Endothelial cell (in vitro differentiated cells): ENCODE measurements at regions not wholly inside any gene's neighbourhood (a gene's known extent, or its start where the extent isn't known, plus 50 kb on each side); places are given as distances from the start of the nearest gene placed in this dataset.

ENCODE experiments used
- DNase-seq: peaks from one replicate; pipeline ENCODE4 v3.0.0; 2021; ENCODE audit warnings: low spot score
- H3K27ac Mint-ChIP-seq: one replicate; pipeline ENCODE4 v1.8.0; 2021; ENCODE audit warnings: mixed read lengths, inconsistent platforms; ENCODE audit not compliant: unreplicated experiment
- H3K27me3 Mint-ChIP-seq: one replicate; pipeline ENCODE4 v1.8.0; 2021; ENCODE audit warnings: mild to moderate bottlenecking, moderate library complexity, mixed read lengths, inconsistent platforms; ENCODE audit not compliant: unreplicated experiment
- H3K36me3 Mint-ChIP-seq: one replicate; pipeline ENCODE4 v1.8.0; 2021; ENCODE audit warnings: mild to moderate bottlenecking, low read depth, mixed read lengths, inconsistent platforms; ENCODE audit not compliant: unreplicated experiment
- H3K4me1 Mint-ChIP-seq: one replicate; pipeline ENCODE4 v1.8.0; 2021; ENCODE audit warnings: mild to moderate bottlenecking, mixed read lengths, inconsistent platforms; ENCODE audit not compliant: unreplicated experiment
- H3K4me3 Mint-ChIP-seq: one replicate; pipeline ENCODE4 v1.8.0; 2021; ENCODE audit warnings: mild to moderate bottlenecking, mixed read lengths, inconsistent platforms; ENCODE audit not compliant: unreplicated experiment
- H3K9me3 Mint-ChIP-seq: one replicate; pipeline ENCODE4 v1.8.0; 2021; ENCODE audit warnings: mixed read lengths, inconsistent platforms; ENCODE audit not compliant: unreplicated experiment
- TF ChIP-seq, protein P1 (sequence below): fragments of 200-600 bp; sonication (generic); IDR thresholded peaks from one replicate; pipeline ENCODE4 v1.5.0; 2021; ENCODE audit warnings: antibody characterized with exemption; ENCODE audit not compliant: unreplicated experiment

GRCh38 chr9:20188616-20189369 lies 400.0 kb upstream of the SLC24A2 start:
- H3K9me3 Mint-ChIP-seq, result no peaks in the 10 kb centered on the region
- no peaks in the 10 kb centered on the region for H3K4me1 Mint-ChIP-seq
- peaks cover 2% of the 10 kb centered on the region for H3K27me3 Mint-ChIP-seq
- TF ChIP-seq, protein P1, sequence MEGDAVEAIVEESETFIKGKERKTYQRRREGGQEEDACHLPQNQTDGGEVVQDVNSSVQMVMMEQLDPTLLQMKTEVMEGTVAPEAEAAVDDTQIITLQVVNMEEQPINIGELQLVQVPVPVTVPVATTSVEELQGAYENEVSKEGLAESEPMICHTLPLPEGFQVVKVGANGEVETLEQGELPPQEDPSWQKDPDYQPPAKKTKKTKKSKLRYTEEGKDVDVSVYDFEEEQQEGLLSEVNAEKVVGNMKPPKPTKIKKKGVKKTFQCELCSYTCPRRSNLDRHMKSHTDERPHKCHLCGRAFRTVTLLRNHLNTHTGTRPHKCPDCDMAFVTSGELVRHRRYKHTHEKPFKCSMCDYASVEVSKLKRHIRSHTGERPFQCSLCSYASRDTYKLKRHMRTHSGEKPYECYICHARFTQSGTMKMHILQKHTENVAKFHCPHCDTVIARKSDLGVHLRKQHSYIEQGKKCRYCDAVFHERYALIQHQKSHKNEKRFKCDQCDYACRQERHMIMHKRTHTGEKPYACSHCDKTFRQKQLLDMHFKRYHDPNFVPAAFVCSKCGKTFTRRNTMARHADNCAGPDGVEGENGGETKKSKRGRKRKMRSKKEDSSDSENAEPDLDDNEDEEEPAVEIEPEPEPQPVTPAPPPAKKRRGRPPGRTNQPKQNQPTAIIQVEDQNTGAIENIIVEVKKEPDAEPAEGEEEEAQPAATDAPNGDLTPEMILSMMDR, result no peak
- H3K27ac Mint-ChIP-seq, result no peak overlapping the region
- H3K4me3 Mint-ChIP-seq, result no peak overlapping the region
- DNase-seq, result no peak
- no peaks in the 10 kb centered on the region for H3K36me3 Mint-ChIP-seq

DNA sequence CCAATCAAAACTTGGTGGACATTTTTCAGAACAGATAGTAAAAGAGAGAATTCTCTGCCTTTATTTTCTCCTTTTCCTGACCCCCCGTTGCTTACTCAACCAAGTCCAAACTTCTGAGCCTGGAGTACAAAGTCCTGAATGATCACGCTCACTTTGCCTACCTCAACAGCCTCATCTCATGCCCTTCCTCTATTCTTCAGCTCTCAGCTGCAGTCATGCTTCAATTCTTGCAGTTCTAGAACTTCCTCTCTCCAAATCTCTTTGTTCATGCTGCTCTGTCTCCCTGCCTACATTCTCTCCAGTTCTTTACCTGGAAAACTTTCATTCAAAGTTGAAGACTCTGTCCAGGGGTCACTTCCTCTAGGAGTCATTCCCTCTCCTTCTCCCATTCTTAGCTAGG lies 398.5 kb upstream of the SLC24A2 start:
- no peak for DNase-seq
- no peak overlapping the region for H3K4me3 Mint-ChIP-seq
- H3K9me3 Mint-ChIP-seq, result no peaks in the 10 kb centered on the region
- peaks cover 2% of the 10 kb centered on the region for H3K27me3 Mint-ChIP-seq
- TF ChIP-seq, protein P1, result no peak
- no peaks in the 10 kb centered on the region for H3K4me1 Mint-ChIP-seq
- H3K36me3 Mint-ChIP-seq, result no peaks in the 10 kb centered on the region
- no peak overlapping the region for H3K27ac Mint-ChIP-seq

- H3K9me3 Mint-ChIP-seq, result no peaks in the 10 kb centered on the region
- H3K4me1 Mint-ChIP-seq, result no peaks in the 10 kb centered on the region
- TF ChIP-seq, protein P1, result no peak
- peaks cover 2% of the 10 kb centered on the region for H3K27me3 Mint-ChIP-seq
- no peaks in the 10 kb centered on the region for H3K36me3 Mint-ChIP-seq
- H3K27ac Mint-ChIP-seq, result no peak overlapping the region
- DNase-seq, result no peak
- no peak overlapping the region for H3K4me3 Mint-ChIP-seq
Observed at GRCh38 chr9:20186823-20187222, 398.0 kb upstream of the SLC24A2 start.

- Mint-ChIP-seq H3K4me1 (no peaks in the 10 kb centered on the region), H3K36me3 (peaks cover 3% of the 10 kb centered on the region), H3K4me3 (no peak overlapping the region), H3K27ac (no peak overlapping the region), H3K9me3 (no peaks in the 10 kb centered on the region), H3K27me3 (peaks cover 2% of the 10 kb centered on the region)
- DNase-seq, result no peak
- TF ChIP-seq, protein P1, result no peak
Observed at GRCh38 chr9:20186231-20186630, 397.4 kb upstream of the SLC24A2 start.

GRCh38 chr9:20184541-20184940 lies 395.7 kb upstream of the SLC24A2 start:
- Mint-ChIP-seq H3K4me1 (peaks cover 3% of the 10 kb centered on the region), H3K27me3 (peaks cover 2% of the 10 kb centered on the region), H3K27ac (no peak overlapping the region), H3K9me3 (no peaks in the 10 kb centered on the region), H3K36me3 (peaks cover 4% of the 10 kb centered on the region), H3K4me3 (no peak overlapping the region)
- no peak for DNase-seq
- TF ChIP-seq, protein P1, result no peak
